Renal cortex interstitium (tissue), 11 donors: ENCODE measurements at regions not wholly inside any gene's neighbourhood (a gene's known extent, or its start where the extent isn't known, plus 50 kb on each side); places are given as distances from the start of the nearest gene placed in this dataset.
"Not testable (repeated sequence)": the region's sequence is repeated elsewhere in the genome, so short reads cannot be mapped to it uniquely, and the experiment has no call there.

Experiments
- DNase-seq, 11 donors: peaks; one replicate each; pipeline ENCODE4 v3.0.0-alpha.2; 2013; ENCODE audit warnings: low read depth in 9 of 11, low spot score in 4 of 11; ENCODE audit errors: extremely low read depth in 1 of 11

GRCh38 chrX:55813150-55813549, 95.6 kb downstream of the RRAGB start:
- DNase-seq = no peak

- DNase-seq = no peak
Measured at GRCh38 chrX:55815546-55815945, 98.0 kb downstream of the RRAGB start.

- no peak for DNase-seq
Measured at GRCh38 chrX:55816023-55816422, 98.5 kb downstream of the RRAGB start.

- DNase-seq = no peak
Measured at GRCh38 chrX:55818673-55819375, 101.3 kb downstream of the RRAGB start.

GRCh38 chrX:55839485-55839884, 121.9 kb downstream of the RRAGB start:
- no peak for DNase-seq

DNA sequence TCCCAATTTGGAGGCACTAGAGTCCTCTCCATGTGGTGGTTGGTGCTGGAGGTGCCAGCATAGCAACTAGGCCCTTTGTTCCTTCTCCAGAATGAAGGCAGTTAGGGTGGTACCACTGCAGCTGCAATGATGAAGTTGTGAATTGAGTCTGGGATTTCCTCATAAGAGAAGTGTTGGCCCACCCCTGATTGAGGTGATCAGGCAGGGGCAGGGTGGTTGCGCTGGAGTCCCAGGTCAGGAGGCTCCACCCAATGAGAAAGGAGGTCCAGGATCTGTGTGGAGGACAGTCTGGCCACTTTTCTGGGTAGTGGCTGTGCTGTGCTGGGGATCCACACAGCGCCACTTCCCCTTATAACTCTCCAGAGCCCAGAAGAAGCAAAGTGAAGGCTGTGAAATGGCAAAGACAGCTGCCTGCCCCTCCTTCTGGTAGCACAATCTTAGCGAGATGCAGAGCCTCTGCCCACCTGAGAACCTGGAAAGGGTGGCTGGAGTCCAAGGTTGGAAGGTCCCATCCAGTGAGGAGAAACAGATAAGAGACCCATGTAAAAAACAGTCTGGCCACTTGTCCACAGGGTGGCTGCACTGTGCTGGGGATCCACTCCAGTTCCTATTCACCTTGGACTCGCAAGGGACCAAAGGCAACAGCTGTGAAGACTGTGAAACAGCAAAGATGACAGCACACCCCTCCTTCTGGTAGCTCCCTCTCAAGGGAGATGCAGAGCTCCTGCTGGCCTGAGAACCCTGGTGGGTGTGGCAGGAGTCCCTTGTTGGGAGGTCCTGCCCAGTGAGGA, 124.6 kb downstream of the RRAGB start:
- no peak for DNase-seq

DNA sequence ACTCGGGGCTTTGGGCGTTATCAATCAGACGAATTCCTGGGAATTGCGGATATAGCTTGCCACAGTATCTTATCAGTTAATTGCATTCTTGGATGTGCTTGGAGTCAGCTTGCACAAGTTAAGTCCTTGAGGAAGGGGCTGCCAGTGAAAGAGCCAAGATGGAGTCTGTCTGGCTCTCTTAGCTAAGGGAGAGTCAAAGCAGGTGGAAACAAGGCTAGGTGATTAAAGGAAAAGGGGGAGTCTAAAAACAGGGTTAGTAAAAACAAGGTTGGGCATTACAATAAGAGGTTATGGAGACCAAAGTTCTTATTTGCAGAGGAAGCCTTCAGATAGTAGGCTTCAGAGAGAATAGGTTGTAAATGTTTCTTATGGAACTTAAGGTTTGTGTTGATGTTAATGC, 149.2 kb downstream of the RRAGB start:
- not testable (repeated sequence) for DNase-seq

DNA sequence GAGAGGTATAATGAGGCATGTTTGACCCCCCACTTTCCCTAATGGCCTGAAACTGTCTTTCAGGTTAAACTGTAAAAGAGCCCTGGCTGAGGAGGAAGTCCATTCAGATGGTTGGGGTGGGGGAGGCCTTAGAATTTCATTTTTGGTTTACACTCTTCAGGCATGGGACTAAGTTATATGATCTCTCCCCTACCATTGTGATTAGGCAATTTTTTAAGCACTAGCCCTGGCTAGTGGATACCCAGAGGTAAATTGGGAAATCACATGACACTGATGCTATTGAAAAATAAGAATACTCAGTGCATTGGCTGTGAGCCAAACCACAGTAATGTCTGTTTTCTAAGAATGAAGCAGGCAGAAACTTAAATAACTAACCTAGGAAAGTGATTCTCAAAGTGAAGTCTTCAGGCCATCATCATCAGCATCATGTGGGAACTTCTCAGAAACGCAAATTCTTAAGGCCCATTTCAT, 149.7 kb downstream of the RRAGB start:
- DNase-seq = no peak

- DNase-seq = no peak
Measured at GRCh38 chrX:55867708-55868107, 150.2 kb downstream of the RRAGB start.

DNA sequence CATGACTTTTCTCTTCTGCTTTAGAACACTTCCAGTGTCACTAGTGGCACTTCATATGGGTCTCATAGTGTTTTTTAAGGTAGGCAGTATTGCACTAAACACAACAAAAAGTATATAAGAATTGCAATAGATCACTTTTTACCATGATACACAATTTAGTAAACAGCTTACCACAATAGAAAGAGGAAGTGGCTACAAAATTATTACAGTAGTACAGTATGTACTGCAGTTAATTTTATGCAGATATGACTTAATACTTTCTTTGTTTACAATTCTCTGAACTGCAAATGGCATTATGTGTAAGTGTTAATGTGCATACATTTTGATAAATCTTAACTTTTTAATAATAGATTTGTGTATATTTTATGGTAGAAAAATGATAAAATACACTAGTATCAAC, 157.3 kb downstream of the RRAGB start:
- DNase-seq = no peak

- not testable (repeated sequence) for DNase-seq
Measured at GRCh38 chrX:55883541-55883940, 166.0 kb downstream of the RRAGB start.

GRCh38 chrX:55907968-55908607, 190.5 kb downstream of the RRAGB start:
- peak in 9 of 11 donors; percentile 29 to 63 (median 55) for DNase-seq

DNA sequence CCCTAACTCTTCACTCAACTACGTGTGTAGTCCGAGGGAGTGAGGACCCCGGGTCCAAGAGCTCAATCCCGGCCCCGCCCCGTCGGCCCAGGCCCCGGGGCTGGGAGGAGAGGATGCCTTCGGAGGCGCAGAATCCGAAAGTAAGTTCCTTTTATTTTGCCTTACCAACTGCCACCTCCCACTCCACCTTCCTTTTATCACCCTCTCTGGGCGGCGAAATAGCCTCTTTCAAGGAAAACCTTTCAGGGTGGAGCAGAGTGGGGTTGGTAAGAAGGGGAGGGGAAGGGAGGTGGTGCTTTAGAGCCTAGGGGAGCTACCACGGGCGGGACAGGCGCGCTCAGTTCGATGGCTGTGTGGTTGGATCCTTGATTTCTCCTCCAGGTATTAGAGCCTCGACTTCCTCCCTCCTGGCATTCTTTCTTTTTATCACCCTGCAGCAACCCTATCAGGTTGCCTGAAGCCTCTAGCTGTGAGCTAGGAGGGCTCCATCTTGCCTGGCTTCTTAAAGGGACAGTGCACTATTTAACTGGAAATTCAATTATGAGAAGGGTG, 191.2 kb downstream of the RRAGB start:
- DNase-seq = peak in 5 of 11 donors; percentile 5 to 15 (median 13)

- no peak for DNase-seq
Measured at GRCh38 chrX:55919367-55920221, 202.0 kb downstream of the RRAGB start.

GRCh38 chrX:55924574-55924973, 207.0 kb downstream of the RRAGB start:
- DNase-seq = no peak

DNA sequence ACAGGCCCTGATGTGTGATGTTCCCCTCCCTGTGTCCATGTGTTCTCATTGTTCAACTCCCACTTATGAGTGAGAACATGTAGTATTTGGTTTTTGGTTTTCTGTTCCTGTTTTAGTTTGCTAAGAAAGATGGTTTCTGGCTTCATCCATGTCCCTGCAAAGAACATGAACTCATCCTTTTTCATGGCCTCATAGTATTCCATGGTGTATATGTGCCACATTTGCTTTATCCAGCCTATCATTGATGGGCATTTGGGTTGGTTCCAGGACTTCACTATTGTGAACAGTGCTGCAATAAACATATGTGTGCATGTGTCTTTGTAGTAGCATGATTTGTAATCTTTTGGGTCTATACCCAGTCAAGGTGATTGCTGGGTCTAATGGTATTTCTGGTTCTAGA, 211.0 kb downstream of the RRAGB start:
- DNase-seq = not testable (repeated sequence)
